ENCODE measurements at regions not wholly inside any gene's neighbourhood (a gene's known extent, or its start where the extent isn't known, plus 50 kb on each side); places are given as distances from the start of the nearest gene placed in this dataset.

DNA sequence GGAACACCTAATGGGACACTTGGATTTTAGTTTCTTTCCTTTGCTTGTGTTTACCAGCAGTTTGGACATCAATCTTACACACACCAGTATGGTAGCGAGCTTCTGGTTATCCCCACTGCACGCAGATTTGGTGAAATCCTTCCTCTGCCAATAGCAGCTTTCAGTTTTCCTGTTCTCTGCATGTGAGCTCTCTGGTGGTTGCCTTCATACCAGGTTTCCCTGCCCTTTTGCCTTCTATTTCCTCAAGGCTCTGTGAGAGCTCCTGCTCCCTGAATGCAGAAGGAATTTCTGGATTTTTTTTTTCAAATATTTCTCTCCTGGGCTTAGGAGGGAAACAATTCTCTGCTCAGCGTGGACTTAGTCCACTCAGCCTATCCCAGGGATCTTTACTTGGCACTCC, 93.0 kb upstream of the CCDC91 start:
- TF ChIP-seq EGR1 (IDR thresholded peaks at IDR 0.05; ENCODE audit: low read depth) (no peak), POLR2AphosphoS5 (IDR thresholded peaks at IDR 0.05; ENCODE audit: low read depth, low read length) (no peak), RAD21 (IDR thresholded peaks at IDR 0.05; ENCODE audit: low read depth) (no peak), EZH2phosphoT487 (IDR thresholded peaks at IDR 0.05; ENCODE audit: borderline replicate concordance) (no peak), ZNF274 (IDR thresholded peaks at IDR 0.05; ENCODE audit: low read depth, low read length) (no peak), EZH2 (IDR thresholded peaks at IDR 0.05) (no peak), FOSL1 (IDR thresholded peaks at IDR 0.05; ENCODE audit: low read depth) (no peak), SP1 (IDR thresholded peaks at IDR 0.05; ENCODE audit: low read depth) (no peak), POLR2A (IDR thresholded peaks at IDR 0.05; ENCODE audit: borderline replicate concordance, extremely low read depth, insufficient read depth, insufficient read length) (no peak), CBX3 (IDR thresholded peaks at IDR 0.05; ENCODE audit: low read depth) (no peak), ELF1 (IDR thresholded peaks at IDR 0.05; ENCODE audit: borderline replicate concordance, low read depth) (no peak), YY1 (IDR thresholded peaks at IDR 0.05; ENCODE audit: extremely low read depth, insufficient replicate concordance, low read depth, low read length) (no peak)
- TF ChIP-seq, protein P1, sequence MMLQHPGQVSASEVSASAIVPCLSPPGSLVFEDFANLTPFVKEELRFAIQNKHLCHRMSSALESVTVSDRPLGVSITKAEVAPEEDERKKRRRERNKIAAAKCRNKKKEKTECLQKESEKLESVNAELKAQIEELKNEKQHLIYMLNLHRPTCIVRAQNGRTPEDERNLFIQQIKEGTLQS (IDR thresholded peaks at IDR 0.05) = no peak
- TF ChIP-seq, protein P2, sequence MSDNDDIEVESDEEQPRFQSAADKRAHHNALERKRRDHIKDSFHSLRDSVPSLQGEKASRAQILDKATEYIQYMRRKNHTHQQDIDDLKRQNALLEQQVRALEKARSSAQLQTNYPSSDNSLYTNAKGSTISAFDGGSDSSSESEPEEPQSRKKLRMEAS (IDR thresholded peaks at IDR 0.05) = no peak
- no peak overlapping the region for H3K4me3 ChIP-seq (replicated peaks in 1 of 2; ENCODE audit: low read depth in 1 of 2, low read length in 2 of 2)
- no peaks in the 10 kb centered on the region for H3K9me3 ChIP-seq (ENCODE audit: control insufficient read depth in 1 of 2, insufficient read depth in 1 of 2, low read depth in 1 of 2, low read length in 2 of 2)
- H3K79me2 ChIP-seq (ENCODE audit: insufficient read depth, low read length) = no peaks in the 10 kb centered on the region
- H3K36me3 ChIP-seq (ENCODE audit: control insufficient read depth in 1 of 2, insufficient read depth in 2 of 2, low read length in 2 of 2) = no peaks in the 10 kb centered on the region
- no peaks in the 10 kb centered on the region for H3K27me3 ChIP-seq (ENCODE audit: insufficient read depth, low read length)
- intact Hi-C loops (cut with micrococcal nuclease) = no loop called here
- H2AFZ ChIP-seq (ENCODE audit: low read depth, low read length, poor library complexity, severe bottlenecking) = no peak overlapping the region
- BruUV-seq (replicated peaks) = no TSS peak
- ChIA-PET POLR2A (interaction anchor here (1.3 kb wide), 1 partner anchor 23 kb away, joined by 3 read pairs; no protein-coding TSS in a partner anchor), CTCF (no interaction called here), RAD21 (ENCODE audit: low non-redundant PET in 1 of 2, low total read pairs in 2 of 2, uncharacterized antibody in 2 of 2, unreplicated experiment in 2 of 2) (no interaction called here)
- H3K4me2 ChIP-seq (ENCODE audit: low read length) = no peak overlapping the region
- ATAC-seq (no peak), DNase-seq (ENCODE audit: low read depth, low spot score) (no peak)
- no peaks in the 10 kb centered on the region for H3K9me2 ChIP-seq (ENCODE audit: insufficient read depth)
- H3K9ac ChIP-seq (ENCODE audit: low read length) = no peak overlapping the region
- no peaks in the 10 kb centered on the region for H3K4me1 ChIP-seq (ENCODE audit: control insufficient read depth in 1 of 2, insufficient read depth in 2 of 2, low read length in 2 of 2)
- no peak overlapping the region for H3K27ac ChIP-seq (ENCODE audit: low read depth, low read length)
- H4K20me1 ChIP-seq (ENCODE audit: insufficient read depth) = no peaks in the 10 kb centered on the region

Data from HCT116 (cell line).